GM12892 (cell line): ENCODE measurements at regions not wholly inside any gene's neighbourhood (a gene's known extent, or its start where the extent isn't known, plus 50 kb on each side); places are given as distances from the start of the nearest gene placed in this dataset.

Experiments
- POLR2A ChIP-seq: IDR thresholded peaks from 2 replicates; pipeline ENCODE4 v1.6.1; 2011; ENCODE audit warnings: low read depth, low read length, control low read depth
- POLR2AphosphoS5 ChIP-seq: IDR thresholded peaks from 2 replicates; pipeline ENCODE4 v1.6.1; 2011; ENCODE audit warnings: low read depth, low read length, control low read depth
- TAF1 ChIP-seq: IDR thresholded peaks from 2 replicates; pipeline ENCODE4 v1.6.1; 2011; ENCODE audit warnings: low read depth, mild to moderate bottlenecking, control low read depth, low read length, borderline replicate concordance

- TF ChIP-seq POLR2A = no peak
- TF ChIP-seq POLR2AphosphoS5 = no peak
- TF ChIP-seq TAF1 = no peak
These were observed 161.9 kb downstream of the SEC14L1 start for GRCh38 chr17:77302682-77303081.
